Skin of body (tissue), 1 donor: ENCODE measurements at regions not wholly inside any gene's neighbourhood (a gene's known extent, or its start where the extent isn't known, plus 50 kb on each side); places are given as distances from the start of the nearest gene placed in this dataset.
"Not testable (repeated sequence)": the region's sequence is repeated elsewhere in the genome, so short reads cannot be mapped to it uniquely, and the experiment has no call there.

ENCODE experiments used
- DNase-seq: peaks from one replicate; lab custom pipeline; 2025; lab: John Stamatoyannopoulos, UW

DNA sequence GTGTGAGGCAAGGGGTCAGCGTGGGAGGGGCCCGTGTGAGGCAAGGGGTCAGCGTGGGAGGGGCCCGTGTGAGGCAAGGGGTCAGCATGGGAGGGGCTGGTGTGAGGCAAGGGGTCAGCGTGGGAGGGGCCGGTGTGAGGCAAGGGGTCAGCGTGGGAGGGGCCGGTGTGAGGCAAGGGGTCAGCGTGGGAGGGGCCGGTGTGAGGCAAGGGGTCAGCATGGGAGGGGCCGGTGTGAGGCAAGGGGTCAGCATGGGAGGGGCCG lies 119.2 kb downstream of the SEPTIN14 start:
- DNase-seq: not testable (repeated sequence)

DNA sequence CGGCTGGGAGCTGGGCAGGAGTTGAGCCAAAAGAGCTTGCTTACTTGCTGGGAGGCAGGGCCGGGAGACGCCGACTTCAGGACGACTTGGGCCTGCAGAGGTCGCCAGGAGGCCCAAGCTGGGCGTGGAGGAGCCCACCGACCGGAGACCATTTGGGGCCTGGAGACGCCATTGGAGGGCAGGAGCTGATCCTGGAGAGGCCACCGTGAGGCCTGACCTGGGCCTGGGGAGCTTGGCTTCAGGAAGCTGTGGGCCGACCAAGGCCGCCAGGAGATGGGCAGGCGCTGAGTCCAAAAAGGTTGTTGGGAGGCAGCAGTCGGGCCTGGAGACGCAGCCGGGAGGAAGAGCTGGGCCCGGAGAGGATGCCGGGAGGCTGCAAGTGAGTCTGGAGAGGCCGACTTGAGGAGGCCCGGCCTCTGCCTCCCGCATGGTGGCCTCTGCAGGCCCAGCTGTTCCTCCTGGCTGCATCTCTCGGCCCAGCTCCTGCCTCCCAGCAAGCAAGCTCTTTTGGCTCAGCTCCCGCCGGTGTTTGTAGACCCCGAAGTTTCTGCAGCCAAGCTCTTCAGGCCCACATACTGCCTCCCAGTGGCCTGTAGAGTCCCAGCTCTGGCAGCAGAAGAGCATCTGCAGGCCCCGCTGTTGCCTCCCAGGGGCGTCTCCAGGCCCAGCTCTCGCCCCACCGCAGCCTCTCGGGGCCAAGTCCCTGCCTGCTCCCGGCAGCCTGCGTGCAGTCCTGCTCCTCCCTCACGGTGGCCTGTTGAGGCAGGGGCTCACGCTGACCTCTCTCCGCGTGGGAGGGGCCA lies 119.7 kb downstream of the SEPTIN14 start:
- DNase-seq: not testable (repeated sequence)

DNA sequence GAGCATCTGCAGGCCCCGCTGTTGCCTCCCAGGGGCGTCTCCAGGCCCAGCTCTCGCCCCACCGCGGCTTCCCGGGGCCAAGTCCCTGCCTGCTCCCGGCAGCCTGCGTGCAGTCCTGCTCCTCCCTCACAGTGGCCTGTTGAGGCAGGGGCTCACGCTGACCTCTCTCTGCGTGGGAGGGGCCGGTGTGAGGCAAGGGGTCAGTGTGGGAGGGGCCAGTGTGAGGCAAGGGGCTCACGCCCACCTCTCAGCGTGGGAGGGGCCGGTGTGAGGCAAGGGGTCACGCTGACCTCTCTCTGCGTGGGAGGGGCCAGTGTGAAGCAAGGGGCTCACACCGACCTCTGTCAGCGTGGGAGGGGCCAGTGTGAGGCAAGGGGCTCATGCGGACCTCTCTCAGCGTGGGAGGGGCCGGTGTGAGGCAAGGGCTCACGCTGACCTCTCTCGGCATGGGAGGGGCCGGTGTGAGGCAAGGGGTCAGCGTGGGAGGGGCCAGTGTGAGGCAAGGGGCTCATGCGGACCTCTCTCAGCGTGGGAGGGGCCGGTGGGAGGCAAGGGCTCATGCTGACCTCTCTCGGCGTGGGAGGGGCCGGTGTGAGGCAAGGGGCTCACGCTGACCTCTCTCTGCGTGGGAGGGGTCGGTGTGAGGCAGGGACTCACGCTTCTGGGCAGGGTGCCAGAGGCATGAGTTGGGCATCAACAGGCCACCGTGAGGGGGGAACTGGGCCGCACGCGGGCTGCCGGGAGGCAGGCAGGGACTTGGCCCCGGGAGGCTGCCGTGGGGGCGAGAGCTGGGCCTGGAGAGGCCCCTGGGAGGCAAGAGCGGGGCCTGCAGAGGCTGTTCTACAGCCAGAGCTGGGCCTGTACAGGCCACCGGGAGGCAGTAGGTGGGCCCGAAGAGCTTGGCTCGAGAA lies 120.6 kb downstream of the SEPTIN14 start:
- DNase-seq: not testable (repeated sequence)

DNA sequence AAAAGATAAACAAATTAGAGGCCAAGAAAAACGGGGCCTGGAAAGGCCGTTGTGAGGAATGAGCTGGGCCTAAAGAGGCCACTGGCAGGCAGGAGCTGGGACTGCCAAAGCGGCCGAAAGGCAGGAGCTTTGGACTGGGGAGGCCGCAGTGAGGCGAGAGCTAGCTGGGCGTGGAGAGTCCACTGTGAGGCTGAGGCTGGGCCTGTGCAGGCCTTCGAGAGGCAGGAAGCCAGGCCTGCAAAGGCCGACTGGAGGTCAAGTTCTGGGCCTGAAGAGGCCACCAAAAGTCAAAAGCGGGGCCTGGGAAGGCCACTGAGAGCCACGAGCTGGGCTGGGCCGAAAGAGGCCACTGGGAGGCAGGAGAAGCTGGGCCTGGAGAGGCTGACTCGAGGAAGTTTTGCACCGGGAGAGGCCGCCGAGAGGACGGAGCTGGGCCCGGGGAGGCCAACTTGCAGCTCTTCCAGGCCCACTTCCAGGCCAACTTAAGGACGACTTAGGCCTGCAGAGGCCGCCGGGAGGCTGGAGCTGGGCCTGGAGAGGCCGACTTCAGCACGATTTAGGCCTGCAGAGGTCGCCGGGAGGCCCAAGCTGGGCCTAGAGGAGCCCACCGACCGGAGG lies 121.8 kb downstream of the SEPTIN14 start:
- DNase-seq: not testable (repeated sequence)

DNA sequence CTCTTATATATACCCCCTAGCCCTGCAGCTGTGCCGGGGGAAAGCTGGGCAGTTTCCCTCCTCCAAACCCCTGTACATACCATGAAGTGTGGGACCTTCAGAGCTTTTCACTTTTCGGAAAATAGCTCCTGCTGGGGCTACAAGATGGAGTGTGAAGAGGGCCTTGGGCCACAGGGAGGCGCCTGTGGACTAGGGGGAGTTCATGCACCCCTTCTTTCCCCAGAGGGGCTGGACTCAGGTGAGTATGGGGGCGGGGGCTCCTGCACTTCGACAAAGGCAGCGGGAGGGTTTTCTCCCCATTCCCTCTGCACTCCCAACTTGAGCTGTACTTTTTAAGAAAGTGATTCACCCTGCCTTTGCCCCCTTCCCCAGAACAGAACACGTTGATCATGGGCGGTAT lies 122.5 kb downstream of the SEPTIN14 start:
- DNase-seq: not testable (repeated sequence)

DNA sequence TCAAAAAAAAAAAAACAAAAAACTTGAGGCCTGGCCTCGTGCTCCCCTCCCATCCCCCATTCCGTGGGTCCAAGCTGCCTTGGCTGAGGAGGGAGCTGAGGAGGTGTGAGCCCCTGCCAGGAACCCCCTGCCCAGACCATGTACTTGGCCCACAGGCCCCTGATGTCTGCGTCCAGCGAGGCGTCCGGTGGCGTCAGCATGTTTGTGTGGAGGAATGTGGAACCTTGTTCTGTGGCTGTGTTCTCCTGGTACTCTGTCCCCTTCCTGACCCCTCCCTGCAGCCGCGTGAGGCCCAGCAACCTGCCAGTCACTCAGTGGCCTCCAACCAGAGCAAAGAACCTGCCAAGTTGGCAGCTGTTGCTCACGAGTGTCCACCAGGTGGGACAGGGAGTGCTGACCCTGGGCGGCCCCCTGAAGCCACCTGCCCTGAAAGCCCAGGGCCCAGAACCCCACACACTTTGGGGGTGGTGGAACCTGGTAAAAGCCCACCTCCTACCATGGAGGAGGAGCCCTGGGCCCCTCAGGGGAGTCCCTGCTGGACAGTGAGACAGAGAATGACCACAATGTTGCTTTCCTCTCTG lies 125.8 kb downstream of the SEPTIN14 start:
- DNase-seq: not testable (repeated sequence)

DNA sequence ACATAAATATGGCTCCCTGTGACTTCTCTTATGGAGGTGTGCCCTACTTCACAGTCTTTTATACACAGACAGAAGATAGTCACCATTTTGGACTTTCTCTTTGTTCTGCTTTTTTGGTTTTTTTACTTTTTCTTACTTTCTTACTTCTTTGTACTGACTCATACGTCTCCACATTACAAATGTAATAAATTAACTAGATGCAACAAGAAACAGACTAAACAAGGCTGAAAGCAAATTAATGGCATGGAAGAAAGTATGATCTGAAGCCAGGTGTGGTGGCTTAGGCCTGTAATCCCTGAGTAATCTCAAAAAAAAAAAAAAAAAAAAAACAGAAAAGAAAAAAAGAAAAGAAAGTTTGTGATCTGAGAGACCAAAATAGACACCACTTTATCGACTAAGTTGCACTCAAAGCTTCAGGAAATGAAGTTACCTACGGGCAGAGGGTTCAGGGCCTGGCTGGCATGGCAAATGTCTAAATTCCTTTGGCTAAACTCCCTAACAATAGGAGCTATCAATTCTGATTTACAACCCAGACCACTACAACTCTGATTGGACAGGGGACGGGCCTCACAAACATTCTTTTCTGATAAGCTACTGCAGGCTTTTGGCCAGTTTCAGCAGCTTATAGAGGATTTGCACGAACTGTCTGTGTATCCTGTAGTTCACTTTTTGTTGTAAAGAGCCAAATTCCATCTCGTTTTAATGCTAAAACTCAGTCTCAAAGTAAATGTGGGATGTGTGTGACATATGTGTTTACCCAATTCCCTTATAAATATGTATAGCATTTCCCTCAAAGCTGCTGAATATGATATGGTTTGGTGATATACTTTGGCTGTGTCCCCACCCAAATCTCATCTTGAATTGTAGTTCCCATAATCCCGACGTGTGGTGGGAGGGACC lies 129.1 kb downstream of the SEPTIN14 start:
- DNase-seq: peak; percentile 64

DNA sequence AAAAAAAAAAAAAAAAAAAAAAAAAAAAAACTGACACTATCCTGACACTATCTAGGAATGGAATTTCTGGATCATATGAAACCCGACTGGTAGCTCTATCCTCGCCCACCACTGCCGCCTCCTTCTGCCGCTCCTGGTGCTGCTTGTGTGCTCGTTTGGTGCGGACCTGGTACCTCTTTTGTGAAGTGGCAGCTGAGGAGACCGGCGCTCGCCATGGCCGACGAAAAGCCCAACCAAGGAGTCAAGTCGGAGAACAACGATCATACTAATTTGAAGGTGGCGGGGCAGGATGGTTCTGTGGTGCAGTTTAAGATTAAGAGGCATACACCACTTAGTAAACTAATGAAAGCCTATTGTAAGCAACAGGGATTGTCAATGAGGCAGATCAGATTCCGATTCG lies 130.6 kb downstream of the SEPTIN14 start:
- DNase-seq: no peak

DNA sequence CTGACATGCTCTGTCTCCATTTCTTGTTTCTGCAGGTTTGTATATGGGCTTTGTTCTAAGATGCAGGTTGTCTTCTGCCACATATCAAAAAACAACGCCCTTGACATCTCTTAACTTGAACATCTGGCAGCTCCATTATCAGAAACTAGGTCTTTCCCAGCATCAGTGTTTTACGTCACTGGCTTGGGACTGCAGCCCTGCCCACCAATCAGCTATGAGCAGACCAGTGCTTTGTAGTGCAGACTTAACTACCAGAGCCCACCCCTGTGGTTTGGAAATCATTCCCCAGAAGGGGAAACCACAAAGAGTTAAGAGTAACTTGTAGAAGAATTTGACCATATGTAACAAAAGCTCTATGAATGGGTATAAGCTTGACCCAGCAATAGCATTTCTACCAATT lies 132.4 kb downstream of the SEPTIN14 start:
- DNase-seq: no peak

DNA sequence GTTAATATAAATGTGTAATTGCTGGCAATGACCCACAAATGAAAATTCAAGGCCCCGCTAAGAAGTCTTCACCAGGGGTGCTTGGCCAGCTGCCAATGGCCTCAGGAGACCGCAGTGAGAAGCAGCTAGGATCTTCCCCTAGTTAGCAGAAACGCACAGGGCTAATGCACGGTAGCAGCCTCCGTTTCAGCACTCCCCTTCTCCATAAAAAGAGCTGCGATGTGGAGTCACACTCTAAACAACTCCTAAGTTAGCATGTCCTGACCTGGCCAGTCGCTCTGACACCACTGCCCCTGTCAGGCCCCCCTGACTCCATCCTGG lies 139.0 kb downstream of the SEPTIN14 start:
- DNase-seq: no peak

DNA sequence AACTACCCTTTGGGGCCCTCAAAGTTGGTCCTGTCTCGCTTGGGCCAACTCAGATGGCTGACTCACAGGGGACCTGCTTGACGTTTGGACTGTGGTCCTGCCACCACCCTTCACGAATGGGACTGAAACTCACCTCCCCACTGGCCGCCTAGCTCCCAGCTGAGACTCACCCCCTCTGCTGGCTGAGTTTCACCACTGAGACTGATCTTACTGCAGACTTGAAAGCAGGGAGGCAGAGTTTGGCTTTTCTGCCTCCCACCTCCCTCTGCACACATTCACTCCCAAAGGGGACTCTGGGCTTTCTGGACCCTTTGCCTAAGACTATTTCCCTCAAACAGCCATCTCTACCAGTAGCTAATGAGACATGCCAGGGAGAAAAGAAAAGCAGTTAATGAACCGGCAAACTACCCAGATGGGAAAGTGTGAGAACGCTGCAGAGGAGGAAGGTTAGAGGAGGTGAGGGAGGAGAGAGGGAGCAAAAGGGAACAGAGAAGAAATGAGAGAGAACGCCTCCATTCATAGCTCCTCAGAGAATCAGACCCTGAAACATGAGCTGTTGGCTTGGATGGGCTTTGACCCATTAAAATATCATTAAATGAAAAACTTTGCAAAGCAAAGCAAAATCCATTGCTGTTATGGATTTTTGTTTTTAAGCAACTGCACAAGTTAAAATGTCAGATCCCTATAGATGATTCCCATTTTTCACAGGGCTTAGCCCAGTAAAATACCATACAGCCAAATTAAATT lies 139.5 kb downstream of the SEPTIN14 start:
- not testable (repeated sequence) for DNase-seq

DNA sequence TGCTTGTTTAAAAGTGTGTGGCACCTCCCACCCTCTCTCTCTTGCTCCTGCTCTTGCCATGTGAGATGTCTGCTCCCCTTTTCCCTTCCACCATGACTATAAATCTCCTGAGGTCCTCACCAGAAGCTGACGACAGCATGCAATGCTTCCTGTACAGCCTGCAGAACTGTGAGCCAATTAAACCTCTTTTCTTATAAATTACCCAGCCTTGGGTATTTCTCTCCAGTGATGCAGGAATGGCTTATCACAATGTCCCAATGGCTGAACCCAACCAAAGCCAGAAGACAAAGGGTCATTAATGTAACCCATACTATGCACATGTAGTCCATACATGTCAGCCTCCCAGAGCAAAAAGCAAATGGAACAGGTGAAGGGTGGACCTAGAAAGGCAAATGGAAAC lies 141.5 kb downstream of the SEPTIN14 start:
- DNase-seq: not testable (repeated sequence)

DNA sequence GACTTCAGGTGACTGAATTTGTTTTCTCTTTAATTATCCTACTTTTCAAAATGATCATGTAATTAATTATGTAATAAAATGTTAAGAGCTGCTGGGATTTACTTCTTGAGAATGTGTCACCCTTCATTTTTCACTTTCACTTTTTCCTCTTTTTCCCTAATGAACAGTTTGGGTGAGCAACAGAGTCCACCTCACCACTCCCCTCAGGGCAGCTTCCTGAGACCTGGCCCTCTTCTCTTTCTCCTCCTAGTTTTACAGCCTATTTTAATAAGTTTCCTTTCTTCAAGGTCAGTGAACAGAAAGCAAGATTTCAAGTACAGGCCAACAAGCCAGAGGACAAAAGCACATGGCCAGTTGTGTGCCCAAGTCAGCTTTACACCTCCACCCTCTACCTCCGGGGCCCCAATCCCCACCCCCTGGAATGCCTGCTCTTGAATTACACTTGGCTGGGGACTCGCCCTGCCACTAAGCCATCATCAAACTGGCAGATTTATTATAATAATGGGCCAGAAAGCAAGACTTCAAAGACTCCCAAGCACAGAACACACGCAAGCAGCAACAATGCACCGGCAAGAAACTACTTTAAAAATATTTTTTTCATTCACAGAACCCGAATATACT lies 143.1 kb upstream of the VOPP1 start:
- DNase-seq: not testable (repeated sequence)

DNA sequence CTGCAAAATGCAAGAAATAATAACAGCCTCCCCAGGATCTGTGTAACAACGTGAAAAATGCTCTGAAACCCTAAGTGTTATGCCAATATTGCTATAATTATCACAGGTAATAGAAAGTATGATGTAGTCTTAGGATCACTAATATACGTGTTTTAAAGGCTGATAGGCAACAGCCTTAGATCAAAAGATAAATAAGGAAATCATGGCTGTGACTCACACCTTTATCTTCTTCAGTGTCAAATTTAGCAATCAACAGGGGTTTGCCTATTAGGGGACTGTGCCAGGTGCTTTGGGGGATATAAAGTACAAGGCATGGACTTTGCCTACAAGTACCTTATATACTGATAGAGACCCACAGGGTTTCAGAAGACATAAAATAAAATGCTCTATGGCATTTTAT lies 142.1 kb upstream of the VOPP1 start:
- not testable (repeated sequence) for DNase-seq

DNA sequence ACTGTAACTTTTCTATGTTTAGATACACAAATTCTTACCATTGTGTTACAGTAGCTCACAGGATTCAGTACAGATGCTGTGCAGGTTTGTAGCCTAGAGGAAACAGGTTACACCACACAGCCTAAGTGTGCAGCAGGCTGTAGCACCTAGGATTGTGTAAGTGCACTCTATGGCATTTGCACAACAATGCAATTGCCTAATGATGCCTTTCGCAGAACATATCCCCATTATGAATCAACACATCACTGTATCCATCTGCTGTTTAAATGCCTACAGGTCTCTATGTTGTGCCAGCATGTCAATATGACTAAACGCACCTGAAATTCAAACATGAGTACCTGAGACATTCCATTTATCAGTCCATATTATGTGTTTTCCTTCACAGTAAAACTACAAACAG lies 138.0 kb upstream of the VOPP1 start:
- not testable (repeated sequence) for DNase-seq

DNA sequence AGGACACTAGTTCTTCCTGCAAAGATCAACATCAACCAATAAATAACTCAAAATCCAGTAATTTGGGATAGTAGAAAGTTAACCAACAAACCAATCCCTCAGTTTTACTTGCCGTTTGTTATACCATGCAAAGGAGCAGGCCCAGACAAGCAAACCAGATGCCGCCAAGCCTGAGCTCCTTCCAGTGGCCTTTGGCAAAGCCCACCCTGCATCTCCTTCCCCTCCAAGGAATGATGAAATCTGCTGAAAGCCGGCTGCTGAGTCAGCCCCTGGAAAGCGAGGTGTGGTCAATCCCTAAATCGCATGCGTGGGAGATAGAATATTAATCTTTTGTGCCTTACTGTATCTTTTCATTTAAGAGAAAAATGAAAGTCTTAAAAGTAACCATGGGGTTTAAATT lies 135.7 kb upstream of the VOPP1 start:
- DNase-seq: peak; percentile 41

DNA sequence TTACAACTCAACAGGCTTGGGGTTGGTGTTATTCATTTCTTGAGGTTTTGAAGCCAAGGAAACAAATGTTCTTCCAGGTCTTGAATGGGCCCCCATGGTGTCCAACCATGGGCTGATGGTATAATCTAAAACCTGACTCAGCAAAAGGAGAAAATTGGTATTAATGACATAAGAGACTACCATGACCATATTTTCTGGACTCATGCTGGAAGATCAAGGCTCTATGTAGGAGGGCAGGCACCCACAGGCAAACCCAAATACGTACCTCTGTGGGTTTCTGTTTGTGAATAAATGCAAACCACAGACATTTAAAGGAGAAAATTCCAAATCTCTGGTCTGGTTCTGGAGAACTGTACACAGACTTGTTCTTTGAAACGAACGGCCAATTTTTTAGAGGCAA lies 135.1 kb upstream of the VOPP1 start:
- not testable (repeated sequence) for DNase-seq

DNA sequence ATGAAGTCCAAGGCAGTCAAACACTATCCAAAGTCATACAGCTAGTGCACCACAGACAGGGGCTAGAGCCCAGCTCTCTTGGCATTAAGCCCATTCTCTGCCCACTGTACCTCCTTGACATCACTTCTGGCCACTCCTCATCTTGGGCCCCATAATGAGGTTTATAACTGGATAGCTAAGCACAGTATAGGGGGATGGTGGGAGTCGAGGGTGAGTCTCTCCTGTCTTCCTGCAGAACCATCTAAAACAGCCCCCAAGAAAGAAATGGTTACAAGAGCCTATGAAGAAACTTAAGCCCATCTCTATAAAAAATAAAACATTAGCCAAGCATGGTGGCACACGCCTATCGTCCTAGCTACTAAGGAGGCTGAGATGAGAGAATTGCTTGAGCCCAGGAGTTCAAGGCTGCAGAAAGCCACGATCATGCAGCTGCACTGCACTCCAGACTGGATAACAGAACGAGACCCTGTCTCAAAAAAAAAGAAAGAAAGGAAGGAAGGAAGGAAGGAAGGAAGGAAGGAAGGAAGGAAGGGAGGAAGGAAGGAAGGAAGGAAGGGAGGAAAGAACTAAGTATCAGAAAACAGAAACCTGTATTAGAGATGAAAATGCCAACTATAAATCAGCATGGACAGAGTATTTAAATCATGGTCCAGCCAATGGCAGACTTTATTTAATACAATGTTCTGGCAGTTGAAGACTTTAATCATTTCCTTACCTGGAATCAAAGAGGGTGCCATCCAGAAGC lies 134.3 kb upstream of the VOPP1 start:
- DNase-seq: not testable (repeated sequence)
